Mucosa of descending colon (tissue), 3 donors: ENCODE measurements at regions not wholly inside any gene's neighbourhood (a gene's known extent, or its start where the extent isn't known, plus 50 kb on each side); places are given as distances from the start of the nearest gene placed in this dataset.
A peak's percentile ranks its signal among the peaks of the same experiment; 100 is the strongest.

Experiments
- ATAC-seq: fragments of 200-7000 bp; cut with Tn5 transposase; one replicate; pipeline ENCODE4 v1.9.1; 2020; ENCODE audit warnings: mild to moderate bottlenecking, moderate library complexity
- DNase-seq, 3 donors: peaks; one replicate each; pipeline ENCODE4 v3.0.0-alpha.2; 2020
- H3K36me3 ChIP-seq: fragments of 200-600 bp; one replicate; pipeline ENCODE4 v1.8.0; 2021; ENCODE audit warnings: low read depth, mild to moderate bottlenecking
- H3K4me1 ChIP-seq: fragments of 200-600 bp; one replicate; pipeline ENCODE4 v1.8.0; 2021; ENCODE audit warnings: low read depth, mild to moderate bottlenecking
- H3K4me3 ChIP-seq: fragments of 200-600 bp; one replicate; pipeline ENCODE4 v1.8.0; 2021; ENCODE audit warnings: mild to moderate bottlenecking
- H3K9me3 ChIP-seq: fragments of 200-600 bp; one replicate; pipeline ENCODE4 v1.8.0; 2021; ENCODE audit warnings: mild to moderate bottlenecking
- intact Hi-C, 2 donors: fragments of 100-400 bp; cut with DNase I in 1 of 2; cut with micrococcal nuclease in 1 of 2; formaldehyde crosslinking; loops; one replicate each; pipeline versions ENCODE4 v1.11.0 to v1.11.1; 2022; cut with DNase I, micrococcal nuclease
- TF ChIP-seq, protein P1 (sequence below): fragments of 200-600 bp; IDR thresholded peaks from one replicate; pipeline ENCODE4 v1.8.0; 2022; ENCODE audit warnings: antibody characterized with exemption, mild to moderate bottlenecking
- donor health status: DM: no; HTN: no; CAD: no; lungs with moderate emphysema.
- donor health status: DM: no; HTN: no; CAD: no.
- donor health status: DM: no; HTN: yes; CAD: no.

DNA sequence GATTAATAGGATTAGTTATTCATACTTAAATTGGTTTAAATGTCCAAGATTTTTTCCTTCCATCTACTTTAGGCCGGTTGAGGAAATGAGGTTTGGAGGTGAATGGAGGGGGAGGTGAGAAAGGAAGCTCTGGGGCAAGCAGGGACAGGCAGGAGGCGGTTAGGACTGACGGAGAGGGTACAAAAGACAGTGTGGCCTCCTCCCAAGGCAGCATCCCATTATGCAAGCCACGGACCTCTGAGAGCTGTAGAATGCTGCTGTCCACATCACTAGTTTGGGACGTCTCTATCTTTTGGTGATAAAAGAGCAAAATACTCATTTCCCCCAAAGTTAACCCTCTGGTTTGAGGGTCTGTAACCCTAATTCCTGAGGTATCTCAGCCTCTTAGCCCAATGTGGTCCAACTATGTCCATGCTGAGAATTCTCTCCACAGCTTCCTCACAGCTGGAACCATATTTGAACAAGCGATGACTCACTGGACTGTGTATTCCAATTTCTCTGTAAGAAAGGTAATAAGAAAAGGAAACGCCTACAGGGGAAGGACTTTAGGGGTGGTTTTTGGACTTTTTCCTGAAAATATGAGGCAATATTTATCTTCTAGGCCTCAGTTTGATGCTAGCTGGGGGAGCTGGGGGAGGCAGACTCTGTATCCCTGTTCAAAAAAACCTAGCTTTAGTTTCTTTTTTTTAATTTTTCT lies 172.2 kb downstream of the TFAP2B start:
- no peaks in the 10 kb centered on the region for H3K9me3 ChIP-seq
- intact Hi-C loops, result no loop called here
- TF ChIP-seq, protein P1, sequence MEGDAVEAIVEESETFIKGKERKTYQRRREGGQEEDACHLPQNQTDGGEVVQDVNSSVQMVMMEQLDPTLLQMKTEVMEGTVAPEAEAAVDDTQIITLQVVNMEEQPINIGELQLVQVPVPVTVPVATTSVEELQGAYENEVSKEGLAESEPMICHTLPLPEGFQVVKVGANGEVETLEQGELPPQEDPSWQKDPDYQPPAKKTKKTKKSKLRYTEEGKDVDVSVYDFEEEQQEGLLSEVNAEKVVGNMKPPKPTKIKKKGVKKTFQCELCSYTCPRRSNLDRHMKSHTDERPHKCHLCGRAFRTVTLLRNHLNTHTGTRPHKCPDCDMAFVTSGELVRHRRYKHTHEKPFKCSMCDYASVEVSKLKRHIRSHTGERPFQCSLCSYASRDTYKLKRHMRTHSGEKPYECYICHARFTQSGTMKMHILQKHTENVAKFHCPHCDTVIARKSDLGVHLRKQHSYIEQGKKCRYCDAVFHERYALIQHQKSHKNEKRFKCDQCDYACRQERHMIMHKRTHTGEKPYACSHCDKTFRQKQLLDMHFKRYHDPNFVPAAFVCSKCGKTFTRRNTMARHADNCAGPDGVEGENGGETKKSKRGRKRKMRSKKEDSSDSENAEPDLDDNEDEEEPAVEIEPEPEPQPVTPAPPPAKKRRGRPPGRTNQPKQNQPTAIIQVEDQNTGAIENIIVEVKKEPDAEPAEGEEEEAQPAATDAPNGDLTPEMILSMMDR, result no peak
- ATAC-seq, result peak; percentile 46
- no peak for DNase-seq
- H3K4me1 ChIP-seq, result no peaks in the 10 kb centered on the region
- no peaks in the 10 kb centered on the region for H3K36me3 ChIP-seq
- no peak overlapping the region for H3K4me3 ChIP-seq

DNA sequence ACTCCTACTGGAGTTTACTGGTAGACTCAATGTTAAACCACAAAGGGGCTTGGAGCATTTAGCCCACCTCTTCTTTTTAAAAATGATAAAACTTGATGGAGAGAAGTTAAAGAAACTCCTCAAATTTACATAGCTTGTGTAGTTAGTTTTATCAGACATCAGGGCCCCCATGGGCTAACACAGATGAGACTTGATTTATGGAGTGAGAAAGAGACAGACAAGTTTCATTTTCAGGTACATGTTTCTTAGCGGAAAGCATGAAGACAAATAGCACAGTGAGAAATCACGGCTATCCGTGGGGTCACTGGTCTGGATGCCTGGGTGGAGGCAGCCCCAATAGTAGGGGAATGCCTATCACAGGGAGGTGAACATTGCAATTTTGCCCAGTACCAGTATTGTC lies 173.6 kb downstream of the TFAP2B start:
- intact Hi-C loops, result no loop called here
- no peak overlapping the region for H3K4me3 ChIP-seq
- no peak for DNase-seq
- H3K9me3 ChIP-seq, result no peaks in the 10 kb centered on the region
- no peaks in the 10 kb centered on the region for H3K36me3 ChIP-seq
- no peaks in the 10 kb centered on the region for H3K4me1 ChIP-seq
- TF ChIP-seq, protein P1, result no peak
- ATAC-seq, result no peak

DNA sequence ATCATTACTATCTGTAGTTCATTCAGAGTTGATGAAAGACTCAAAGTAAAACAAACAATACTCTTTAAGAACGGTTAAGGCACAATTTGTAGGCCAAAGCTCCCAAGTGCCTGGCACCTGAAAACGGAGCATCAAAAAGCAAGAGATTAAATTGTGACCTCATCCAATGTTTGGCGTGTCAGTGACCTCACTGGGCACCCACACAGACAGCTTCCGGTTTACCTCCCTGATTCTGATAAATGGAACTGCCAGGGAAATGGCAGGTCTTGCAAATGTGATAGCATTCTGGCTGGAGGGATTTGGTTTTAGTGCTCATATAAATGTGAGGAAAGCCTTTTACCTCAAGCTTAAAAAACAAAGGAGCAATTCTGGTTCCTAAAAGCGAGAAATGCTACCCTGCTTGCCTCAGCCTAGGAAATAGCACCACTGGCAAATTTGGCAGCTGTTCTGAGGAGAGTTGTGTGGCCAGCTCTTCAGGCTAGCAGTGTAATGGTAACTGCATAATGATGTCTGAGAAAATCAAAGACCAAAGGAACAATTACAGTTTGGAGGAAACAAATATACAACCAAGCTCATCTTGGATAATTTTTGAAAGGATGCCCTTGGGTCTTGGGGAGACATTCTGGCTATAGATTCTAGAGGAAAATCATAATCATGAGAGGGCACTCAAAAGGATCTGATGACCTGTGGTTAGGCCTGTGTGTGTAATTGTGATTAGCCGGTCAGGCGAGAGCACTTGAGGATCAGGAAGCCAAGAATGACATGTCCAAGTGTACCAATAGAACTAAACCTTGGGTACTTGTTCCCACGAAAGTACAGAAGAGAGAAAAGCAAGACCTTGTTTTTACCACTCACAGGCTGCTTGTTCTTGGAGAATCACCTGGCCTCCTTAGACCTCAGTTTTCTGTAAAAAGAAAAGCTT lies 174.3 kb downstream of the TFAP2B start:
- no peak for ATAC-seq
- Histone ChIP-seq H3K4me1 (no peaks in the 10 kb centered on the region), H3K9me3 (no peaks in the 10 kb centered on the region), H3K4me3 (no peak overlapping the region), H3K36me3 (no peaks in the 10 kb centered on the region)
- TF ChIP-seq, protein P1, result no peak
- no peak for DNase-seq
- intact Hi-C loops, result no loop called here

DNA sequence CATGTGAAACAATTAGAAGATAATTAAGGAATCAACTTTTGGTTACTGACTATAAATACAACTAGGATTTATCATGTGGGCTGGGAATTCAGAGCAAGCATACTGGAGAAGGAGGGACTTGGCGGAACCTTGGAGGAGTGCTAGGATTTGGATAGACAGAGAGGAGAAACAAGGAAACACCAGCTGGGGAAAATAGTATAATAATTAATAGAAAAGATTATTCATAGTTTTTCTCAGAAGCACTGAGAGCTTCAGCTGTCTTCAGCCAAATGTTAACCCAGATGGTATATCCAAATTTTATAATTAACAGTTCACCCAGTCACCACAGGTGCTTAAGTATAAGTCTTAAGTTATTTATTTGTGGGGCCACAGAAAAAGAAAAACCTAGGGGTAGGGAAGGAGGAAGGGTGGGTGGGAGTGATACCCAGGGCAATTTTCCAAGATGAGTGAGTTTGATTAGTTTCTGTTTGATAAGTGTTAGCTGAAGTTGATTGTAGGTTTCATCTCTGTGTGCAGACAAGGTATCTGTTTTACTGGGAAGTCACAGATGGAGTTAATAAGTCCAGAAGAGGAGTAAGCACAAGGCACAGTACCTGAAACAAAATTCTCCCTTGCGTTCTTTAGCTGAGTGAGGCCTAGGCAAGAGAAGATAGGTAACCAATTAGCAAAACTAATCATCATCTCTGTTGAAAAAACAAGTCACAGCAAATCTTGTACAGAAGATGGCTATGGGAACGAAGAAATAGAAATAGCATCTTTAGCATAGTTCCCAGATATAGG lies 175.5 kb downstream of the TFAP2B start:
- H3K9me3 ChIP-seq, result no peaks in the 10 kb centered on the region
- H3K4me3 ChIP-seq, result no peak overlapping the region
- no peaks in the 10 kb centered on the region for H3K36me3 ChIP-seq
- intact Hi-C loops, result no loop called here
- TF ChIP-seq, protein P1, result no peak
- ATAC-seq, result no peak
- no peaks in the 10 kb centered on the region for H3K4me1 ChIP-seq
- no peak for DNase-seq

DNA sequence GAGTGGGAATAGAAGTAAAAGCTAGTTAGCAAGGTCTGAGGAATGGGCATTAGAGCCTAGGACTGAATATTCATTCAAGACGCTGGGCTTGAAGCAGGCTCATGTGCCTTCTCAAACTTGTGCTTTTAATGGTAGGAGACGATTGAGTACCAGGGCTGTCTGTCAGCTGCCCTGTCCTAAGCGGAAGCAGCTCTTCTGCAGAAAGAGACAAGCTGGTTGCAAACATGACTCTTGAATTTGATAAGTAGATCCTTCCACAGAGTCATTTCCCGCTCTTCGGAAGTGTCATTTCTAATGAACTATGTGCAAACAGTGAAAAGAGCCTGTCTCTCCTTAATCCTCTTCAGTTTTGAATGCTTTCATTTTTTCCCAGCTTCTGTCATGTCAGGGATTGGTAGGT lies 176.4 kb downstream of the TFAP2B start:
- ATAC-seq, result no peak
- Histone ChIP-seq H3K4me3 (no peak overlapping the region), H3K4me1 (no peaks in the 10 kb centered on the region), H3K36me3 (no peaks in the 10 kb centered on the region), H3K9me3 (no peaks in the 10 kb centered on the region)
- intact Hi-C loops, result no loop called here
- TF ChIP-seq, protein P1, result no peak
- DNase-seq, result no peak
